Peyer's patch (tissue), 4 donors: ENCODE measurements at regions not wholly inside any gene's neighbourhood (a gene's known extent, or its start where the extent isn't known, plus 50 kb on each side); places are given as distances from the start of the nearest gene placed in this dataset.

Experiments
- CTCF ChIP-seq, 6 experiments: fragments of 450-650 bp in 4 of 6; fragments of 200-600 bp in 2 of 6; sonication (generic) in 1 of 6; IDR thresholded peaks; one replicate each; pipeline ENCODE4 v1.5.1; 2017 to 2019; ENCODE audit warnings: antibody characterized with exemption in 6 of 6, mild to moderate bottlenecking in 3 of 6, moderate library complexity in 1 of 6
- POLR2A ChIP-seq, 2 donors: fragments of 450-650 bp; IDR thresholded peaks; one replicate each; pipeline ENCODE4 v1.5.1; 2017; ENCODE audit warnings: antibody characterized with exemption in 2 of 2, mild to moderate bottlenecking in 2 of 2, moderate library complexity in 2 of 2

DNA sequence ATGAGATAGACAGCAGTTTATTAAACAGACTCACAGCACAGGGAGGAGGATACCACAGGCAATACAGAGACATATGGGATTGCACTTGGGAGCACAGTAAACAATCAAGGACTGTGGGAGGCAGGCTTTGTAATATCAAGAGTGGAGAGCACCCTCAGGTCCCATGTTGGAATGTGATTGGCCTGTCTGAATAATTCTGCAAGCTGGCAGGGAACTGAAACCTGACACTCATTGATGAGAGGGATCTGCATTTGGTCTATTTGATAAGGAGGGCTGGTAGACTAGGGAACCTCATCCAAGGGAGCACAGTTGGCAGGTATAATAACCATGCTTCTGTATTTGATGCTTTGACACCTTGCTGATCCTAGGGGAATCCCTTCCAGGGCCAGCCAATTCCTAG lies 69.9 kb upstream of the PRMT6 start:
- TF ChIP-seq CTCF (IDR thresholded peaks at IDR 0.05) (no peak), POLR2A (IDR thresholded peaks at IDR 0.05) (no peak)
